H1 (cell line): ENCODE measurements at regions not wholly inside any gene's neighbourhood (a gene's known extent, or its start where the extent isn't known, plus 50 kb on each side); places are given as distances from the start of the nearest gene placed in this dataset.

ENCODE experiments used
- CHD2 ChIP-seq: IDR thresholded peaks from 2 replicates; pipeline ENCODE4 v1.6.1; 2012; ENCODE audit warnings: low read length, improper control_type of control experiment
- CREB1 ChIP-seq: IDR thresholded peaks from 2 replicates; pipeline ENCODE4 v1.6.1; 2012; ENCODE audit warnings: inconsistent platforms
- POLR2A ChIP-seq, 2 experiments: IDR thresholded peaks; 1 replicate in 1 of 2; 2 replicates in 1 of 2; pipeline ENCODE4 v1.6.1; 2011; ENCODE audit warnings: low read depth in 2 of 2, low read length in 2 of 2, mild to moderate bottlenecking in 2 of 2; ENCODE audit errors: control extremely low read depth in 1 of 2
- POLR2AphosphoS5 ChIP-seq: IDR thresholded peaks from 2 replicates; pipeline ENCODE4 v1.6.1; 2011; ENCODE audit warnings: low read depth, low read length
- POU5F1 ChIP-seq: IDR thresholded peaks from 2 replicates; pipeline ENCODE4 v1.6.1; 2011; ENCODE audit warnings: low read depth, mild to moderate bottlenecking, low read length, moderate library complexity
- SP1 ChIP-seq: IDR thresholded peaks from 2 replicates; pipeline ENCODE4 v1.6.1; 2011; ENCODE audit warnings: low read depth, low read length
- TBP ChIP-seq: IDR thresholded peaks from 2 replicates; pipeline ENCODE4 v1.6.1; 2011; ENCODE audit warnings: low read depth, low read length, improper control_type of control experiment
- TF ChIP-seq, protein P1 (sequence below), 3 experiments: IDR thresholded peaks; 1 replicate in 2 of 3; 2 replicates in 1 of 3; pipeline versions ENCODE4 v1.5.1 to v1.6.1; 2011; ENCODE audit warnings: low read length in 3 of 3, mild to moderate bottlenecking in 3 of 3, inconsistent platforms in 2 of 3, low read depth in 1 of 3, moderate library complexity in 1 of 3; ENCODE audit not compliant: insufficient read depth in 1 of 3; ENCODE audit errors: control extremely low read depth in 1 of 3
- TF ChIP-seq, protein P2 (sequence below): IDR thresholded peaks from 2 replicates; pipeline ENCODE4 v1.6.1; 2012; ENCODE audit warnings: inconsistent platforms

- no peak for TF ChIP-seq SP1
- TF ChIP-seq POU5F1, result no peak
- no peak for TF ChIP-seq TBP
- no peak for TF ChIP-seq POLR2AphosphoS5
- TF ChIP-seq, protein P1, sequence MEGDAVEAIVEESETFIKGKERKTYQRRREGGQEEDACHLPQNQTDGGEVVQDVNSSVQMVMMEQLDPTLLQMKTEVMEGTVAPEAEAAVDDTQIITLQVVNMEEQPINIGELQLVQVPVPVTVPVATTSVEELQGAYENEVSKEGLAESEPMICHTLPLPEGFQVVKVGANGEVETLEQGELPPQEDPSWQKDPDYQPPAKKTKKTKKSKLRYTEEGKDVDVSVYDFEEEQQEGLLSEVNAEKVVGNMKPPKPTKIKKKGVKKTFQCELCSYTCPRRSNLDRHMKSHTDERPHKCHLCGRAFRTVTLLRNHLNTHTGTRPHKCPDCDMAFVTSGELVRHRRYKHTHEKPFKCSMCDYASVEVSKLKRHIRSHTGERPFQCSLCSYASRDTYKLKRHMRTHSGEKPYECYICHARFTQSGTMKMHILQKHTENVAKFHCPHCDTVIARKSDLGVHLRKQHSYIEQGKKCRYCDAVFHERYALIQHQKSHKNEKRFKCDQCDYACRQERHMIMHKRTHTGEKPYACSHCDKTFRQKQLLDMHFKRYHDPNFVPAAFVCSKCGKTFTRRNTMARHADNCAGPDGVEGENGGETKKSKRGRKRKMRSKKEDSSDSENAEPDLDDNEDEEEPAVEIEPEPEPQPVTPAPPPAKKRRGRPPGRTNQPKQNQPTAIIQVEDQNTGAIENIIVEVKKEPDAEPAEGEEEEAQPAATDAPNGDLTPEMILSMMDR (IDR thresholded peaks at IDR 0.05; ENCODE audit: control extremely low read depth in 1 of 3, insufficient read depth in 1 of 3, low read depth in 1 of 3, low read length in 3 of 3), result no peak
- TF ChIP-seq CREB1, result no peak
- TF ChIP-seq, protein P2, sequence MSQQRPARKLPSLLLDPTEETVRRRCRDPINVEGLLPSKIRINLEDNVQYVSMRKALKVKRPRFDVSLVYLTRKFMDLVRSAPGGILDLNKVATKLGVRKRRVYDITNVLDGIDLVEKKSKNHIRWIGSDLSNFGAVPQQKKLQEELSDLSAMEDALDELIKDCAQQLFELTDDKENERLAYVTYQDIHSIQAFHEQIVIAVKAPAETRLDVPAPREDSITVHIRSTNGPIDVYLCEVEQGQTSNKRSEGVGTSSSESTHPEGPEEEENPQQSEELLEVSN, result no peak
- no peak for TF ChIP-seq POLR2A (IDR thresholded peaks at IDR 0.05; ENCODE audit: control extremely low read depth in 1 of 2, low read depth in 2 of 2, low read length in 2 of 2)
- TF ChIP-seq CHD2, result no peak
Measured at GRCh38 chr3:13713396-13713795, 164.5 kb downstream of the FBLN2 start.
